Endothelial cell (in vitro differentiated cells): ENCODE measurements at regions not wholly inside any gene's neighbourhood (a gene's known extent, or its start where the extent isn't known, plus 50 kb on each side); places are given as distances from the start of the nearest gene placed in this dataset.
"Not testable (repeated sequence)": the region's sequence is repeated elsewhere in the genome, so short reads cannot be mapped to it uniquely, and the experiment has no call there.

ENCODE experiments used
- DNase-seq: peaks from one replicate; pipeline ENCODE4 v3.0.0; 2021; ENCODE audit warnings: low spot score
- H3K27ac Mint-ChIP-seq: one replicate; pipeline ENCODE4 v1.8.0; 2021; ENCODE audit warnings: mixed read lengths, inconsistent platforms; ENCODE audit not compliant: unreplicated experiment
- H3K27me3 Mint-ChIP-seq: one replicate; pipeline ENCODE4 v1.8.0; 2021; ENCODE audit warnings: mild to moderate bottlenecking, moderate library complexity, mixed read lengths, inconsistent platforms; ENCODE audit not compliant: unreplicated experiment
- H3K36me3 Mint-ChIP-seq: one replicate; pipeline ENCODE4 v1.8.0; 2021; ENCODE audit warnings: mild to moderate bottlenecking, low read depth, mixed read lengths, inconsistent platforms; ENCODE audit not compliant: unreplicated experiment
- H3K4me1 Mint-ChIP-seq: one replicate; pipeline ENCODE4 v1.8.0; 2021; ENCODE audit warnings: mild to moderate bottlenecking, mixed read lengths, inconsistent platforms; ENCODE audit not compliant: unreplicated experiment
- H3K4me3 Mint-ChIP-seq: one replicate; pipeline ENCODE4 v1.8.0; 2021; ENCODE audit warnings: mild to moderate bottlenecking, mixed read lengths, inconsistent platforms; ENCODE audit not compliant: unreplicated experiment
- H3K9me3 Mint-ChIP-seq: one replicate; pipeline ENCODE4 v1.8.0; 2021; ENCODE audit warnings: mixed read lengths, inconsistent platforms; ENCODE audit not compliant: unreplicated experiment
- CTCF ChIP-seq: fragments of 200-600 bp; sonication (generic); IDR thresholded peaks from one replicate; pipeline ENCODE4 v1.5.0; 2021; ENCODE audit warnings: antibody characterized with exemption; ENCODE audit not compliant: unreplicated experiment

GRCh38 chr2:87364379-87364778 is 342.7 kb upstream of the PLGLB1 start:
- not testable (repeated sequence) for DNase-seq

GRCh38 chr2:87365038-87365437 is 343.4 kb upstream of the PLGLB1 start:
- H3K9me3 Mint-ChIP-seq, H3K27ac Mint-ChIP-seq, H3K4me3 Mint-ChIP-seq, H3K27me3 Mint-ChIP-seq, H3K4me1 Mint-ChIP-seq, H3K36me3 Mint-ChIP-seq, DNase-seq: not testable (repeated sequence)

More at GRCh38 chr2:87364379-87364778, 342.7 kb upstream of the PLGLB1 start:
- not testable (repeated sequence) for H3K4me3 Mint-ChIP-seq, H3K4me1 Mint-ChIP-seq, H3K27ac Mint-ChIP-seq, H3K27me3 Mint-ChIP-seq, H3K9me3 Mint-ChIP-seq, H3K36me3 Mint-ChIP-seq

DNA sequence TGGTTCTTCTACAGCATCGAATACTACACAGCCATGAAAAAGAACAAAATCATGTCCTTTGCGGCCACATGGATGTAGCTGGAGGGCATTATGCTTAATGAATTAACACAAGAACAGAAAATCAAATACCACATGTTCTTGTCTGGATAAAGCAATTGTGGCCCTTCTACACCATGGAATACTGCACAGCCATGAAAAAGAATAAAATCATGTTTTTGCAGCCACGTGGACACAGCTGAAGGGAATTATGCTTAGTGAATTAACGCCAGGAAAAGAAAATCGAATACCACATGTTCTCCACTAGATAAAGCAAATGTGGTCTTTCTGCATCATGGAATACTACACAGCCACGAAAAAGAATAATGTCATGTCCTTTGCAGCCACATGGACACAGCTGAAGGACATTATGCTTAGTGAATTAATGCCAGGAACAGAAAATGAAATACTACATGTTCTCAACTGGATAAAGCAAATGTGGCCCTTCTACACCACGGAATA is 361.8 kb upstream of the PLGLB2 start:
- H3K27ac Mint-ChIP-seq, DNase-seq, H3K4me1 Mint-ChIP-seq, H3K27me3 Mint-ChIP-seq, H3K36me3 Mint-ChIP-seq, H3K9me3 Mint-ChIP-seq, H3K4me3 Mint-ChIP-seq: not testable (repeated sequence)

- H3K4me3 Mint-ChIP-seq, H3K27ac Mint-ChIP-seq, H3K27me3 Mint-ChIP-seq, H3K4me1 Mint-ChIP-seq, H3K36me3 Mint-ChIP-seq, DNase-seq, H3K9me3 Mint-ChIP-seq: not testable (repeated sequence)
Measured at GRCh38 chr2:87395784-87396183, 352.1 kb upstream of the PLGLB2 start.

- H3K4me1 Mint-ChIP-seq, H3K27me3 Mint-ChIP-seq, H3K27ac Mint-ChIP-seq, H3K9me3 Mint-ChIP-seq, H3K36me3 Mint-ChIP-seq, DNase-seq, H3K4me3 Mint-ChIP-seq: not testable (repeated sequence)
Measured at GRCh38 chr2:87396551-87397265, 351.2 kb upstream of the PLGLB2 start.

GRCh38 chr2:87397276-87398065 is 350.4 kb upstream of the PLGLB2 start:
- not testable (repeated sequence) for H3K4me1 Mint-ChIP-seq, H3K4me3 Mint-ChIP-seq, H3K9me3 Mint-ChIP-seq, H3K27me3 Mint-ChIP-seq, DNase-seq, H3K36me3 Mint-ChIP-seq, H3K27ac Mint-ChIP-seq

- H3K9me3 Mint-ChIP-seq, H3K27me3 Mint-ChIP-seq, H3K27ac Mint-ChIP-seq, H3K4me3 Mint-ChIP-seq, H3K4me1 Mint-ChIP-seq, DNase-seq, H3K36me3 Mint-ChIP-seq: not testable (repeated sequence)
Measured at GRCh38 chr2:87398567-87399305, 349.2 kb upstream of the PLGLB2 start.

DNA sequence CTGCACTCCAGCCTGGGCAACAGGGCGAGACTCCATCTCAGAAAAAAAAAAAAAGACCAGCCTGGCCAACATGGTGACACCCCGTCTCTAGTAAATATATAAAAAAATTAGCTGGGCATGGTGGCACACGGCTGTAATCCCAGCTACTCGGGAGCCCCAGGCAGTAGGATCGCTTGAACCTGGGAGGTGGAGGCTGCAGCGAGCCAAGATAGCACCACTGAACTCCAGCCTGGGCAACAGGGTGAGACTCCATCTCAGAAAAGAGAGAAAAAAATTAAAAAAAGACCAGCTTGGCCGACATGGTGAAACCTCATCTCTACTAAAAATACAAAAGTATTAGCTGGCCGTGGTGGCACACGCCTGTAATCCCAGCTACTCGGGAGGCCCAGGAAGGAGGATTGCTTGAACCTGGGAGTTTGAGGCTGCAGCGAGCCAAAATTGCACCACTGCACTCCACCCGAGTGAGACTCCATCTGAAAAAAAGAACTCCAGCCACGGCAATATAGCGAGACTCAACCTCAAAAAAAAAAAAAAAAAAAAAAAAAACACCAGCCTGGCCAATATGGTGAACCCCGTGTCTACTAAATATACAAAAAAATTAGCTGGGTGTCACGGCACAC is 346.1 kb upstream of the PLGLB2 start:
- no peak for DNase-seq
- Mint-ChIP-seq H3K4me1 (no peaks in the 10 kb centered on the region), H3K27ac (no peak overlapping the region), H3K27me3 (peaks cover 8% of the 10 kb centered on the region), H3K36me3 (no peaks in the 10 kb centered on the region), H3K4me3 (no peak overlapping the region), H3K9me3 (no peaks in the 10 kb centered on the region)
- no peak for TF ChIP-seq CTCF
